GM12892 (cell line): ENCODE measurements at regions not wholly inside any gene's neighbourhood (a gene's known extent, or its start where the extent isn't known, plus 50 kb on each side); places are given as distances from the start of the nearest gene placed in this dataset.

Experiments used
- DNase-seq: peaks from one replicate; pipeline ENCODE4 v3.0.0; 2011; ENCODE audit not compliant: insufficient read length
- FAIRE-seq: peaks from 2 replicates; lab custom pipeline; 2011; peaks lifted over from hg19 to GRCh38; lab: Jason Lieb, UNC
- POLR2A ChIP-seq: IDR thresholded peaks from 2 replicates; pipeline ENCODE4 v1.6.1; 2011; ENCODE audit warnings: low read depth, low read length, control low read depth
- POLR2AphosphoS5 ChIP-seq: IDR thresholded peaks from 2 replicates; pipeline ENCODE4 v1.6.1; 2011; ENCODE audit warnings: low read depth, low read length, control low read depth
- TAF1 ChIP-seq: IDR thresholded peaks from 2 replicates; pipeline ENCODE4 v1.6.1; 2011; ENCODE audit warnings: low read depth, mild to moderate bottlenecking, control low read depth, low read length, borderline replicate concordance

DNA sequence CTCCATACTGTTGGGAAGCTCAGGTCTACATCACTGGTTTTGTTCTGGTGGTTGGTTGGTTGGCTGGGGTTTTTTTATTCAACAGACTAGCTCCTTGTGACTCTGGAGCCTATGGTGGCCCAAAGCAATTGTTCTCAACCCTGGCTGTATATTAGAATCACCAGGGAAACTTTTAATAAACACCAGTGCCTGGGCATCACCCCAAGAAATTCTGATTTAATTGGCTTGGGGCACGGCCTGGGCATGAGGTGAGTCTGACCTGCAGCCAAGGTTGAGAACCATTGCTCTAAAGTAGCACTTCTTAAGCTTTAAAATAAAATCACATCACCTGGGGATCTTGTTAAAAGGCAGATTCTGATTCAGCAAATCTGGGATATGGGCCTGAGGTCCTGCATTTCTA lies 184.1 kb downstream of the C1D start:
- TF ChIP-seq POLR2A (no peak), POLR2AphosphoS5 (no peak), TAF1 (no peak)
- FAIRE-seq = no peak

DNA sequence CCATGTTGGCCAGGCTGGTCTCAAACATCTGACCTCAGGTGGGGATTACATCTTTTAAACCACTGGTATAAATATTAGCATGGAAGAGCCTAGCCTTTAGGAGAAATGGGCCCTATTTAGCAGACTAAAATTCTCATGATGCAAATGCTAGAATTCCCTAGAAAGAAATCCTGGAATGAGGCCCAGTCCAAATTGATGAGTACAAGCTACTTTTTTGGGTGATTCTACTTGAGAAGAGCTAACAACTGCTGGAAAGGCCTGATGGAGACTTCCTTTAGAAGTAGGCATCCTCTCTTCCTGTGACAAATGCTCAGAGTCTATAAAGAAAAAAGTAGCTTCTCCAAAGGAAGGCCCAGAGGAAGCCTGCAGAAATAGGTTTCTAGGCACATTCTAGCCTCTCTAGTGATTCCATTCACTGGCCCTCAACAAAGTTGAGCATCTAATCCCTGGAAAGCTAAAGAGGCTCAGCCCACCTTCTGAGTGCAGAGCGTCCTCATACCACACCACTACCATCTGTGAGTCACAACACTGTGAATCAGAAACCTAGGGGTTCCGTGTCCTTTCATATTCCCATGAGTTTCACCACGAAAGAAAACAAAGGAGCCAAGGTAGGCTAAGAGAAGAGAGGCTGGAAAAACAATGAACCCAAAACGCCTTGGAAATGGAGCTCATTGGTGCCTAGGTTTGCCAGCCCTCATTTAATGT lies 183.1 kb downstream of the C1D start:
- FAIRE-seq (no peak), DNase-seq (no peak)

More for the DNA sequence above, 184.1 kb downstream of the C1D start:
- no peak for DNase-seq

DNA sequence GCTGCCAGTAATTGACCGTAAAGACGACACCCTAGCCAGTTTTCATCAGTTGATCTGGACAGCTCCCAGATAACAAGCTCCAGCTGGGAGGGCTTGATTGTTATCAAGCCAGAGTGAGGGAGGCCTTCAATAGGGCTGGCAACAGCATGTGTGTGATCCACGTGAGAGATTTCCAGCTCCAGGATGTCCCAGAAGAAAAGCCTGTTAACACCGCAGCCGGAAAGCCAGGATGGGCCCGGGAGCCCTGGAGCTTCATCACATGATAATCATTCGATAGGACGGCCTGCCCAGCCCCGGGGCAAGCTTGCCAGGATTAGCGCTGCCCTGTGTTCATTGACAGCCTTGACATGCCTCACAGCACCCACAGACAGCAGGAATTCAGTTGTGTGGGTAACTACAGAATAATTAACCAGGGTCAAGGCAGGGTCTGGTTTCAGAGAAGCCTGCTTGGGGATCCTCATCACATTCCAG lies 182.5 kb downstream of the C1D start:
- FAIRE-seq (no peak), DNase-seq (no peak)
- no peak for TF ChIP-seq TAF1
- no peak for TF ChIP-seq POLR2AphosphoS5
- no peak for TF ChIP-seq POLR2A

More for the DNA sequence above, 183.1 kb downstream of the C1D start:
- TF ChIP-seq POLR2AphosphoS5 = no peak
- TF ChIP-seq POLR2A = no peak
- no peak for TF ChIP-seq TAF1

DNA sequence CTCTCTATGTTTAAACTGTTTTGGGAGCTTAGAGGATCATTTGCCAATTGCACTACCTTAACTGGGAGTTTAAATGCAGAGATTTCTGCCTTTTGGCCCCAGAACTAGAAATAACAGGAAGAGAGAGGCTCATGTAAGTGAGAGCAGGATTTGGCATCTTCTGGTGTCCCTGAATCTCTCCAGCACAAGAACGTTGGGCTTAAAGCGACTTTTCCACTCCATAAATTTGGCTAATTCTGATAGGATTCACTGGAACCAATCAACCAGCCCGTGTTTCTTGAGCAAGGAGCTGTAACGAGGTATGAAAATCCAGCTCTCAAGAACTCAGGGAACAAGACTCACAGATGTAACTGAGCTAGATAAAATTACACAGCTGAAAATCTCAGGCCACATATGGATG lies 181.0 kb downstream of the C1D start:
- FAIRE-seq (no peak), DNase-seq (no peak)
- TF ChIP-seq POLR2A (no peak), TAF1 (no peak), POLR2AphosphoS5 (no peak)

DNA sequence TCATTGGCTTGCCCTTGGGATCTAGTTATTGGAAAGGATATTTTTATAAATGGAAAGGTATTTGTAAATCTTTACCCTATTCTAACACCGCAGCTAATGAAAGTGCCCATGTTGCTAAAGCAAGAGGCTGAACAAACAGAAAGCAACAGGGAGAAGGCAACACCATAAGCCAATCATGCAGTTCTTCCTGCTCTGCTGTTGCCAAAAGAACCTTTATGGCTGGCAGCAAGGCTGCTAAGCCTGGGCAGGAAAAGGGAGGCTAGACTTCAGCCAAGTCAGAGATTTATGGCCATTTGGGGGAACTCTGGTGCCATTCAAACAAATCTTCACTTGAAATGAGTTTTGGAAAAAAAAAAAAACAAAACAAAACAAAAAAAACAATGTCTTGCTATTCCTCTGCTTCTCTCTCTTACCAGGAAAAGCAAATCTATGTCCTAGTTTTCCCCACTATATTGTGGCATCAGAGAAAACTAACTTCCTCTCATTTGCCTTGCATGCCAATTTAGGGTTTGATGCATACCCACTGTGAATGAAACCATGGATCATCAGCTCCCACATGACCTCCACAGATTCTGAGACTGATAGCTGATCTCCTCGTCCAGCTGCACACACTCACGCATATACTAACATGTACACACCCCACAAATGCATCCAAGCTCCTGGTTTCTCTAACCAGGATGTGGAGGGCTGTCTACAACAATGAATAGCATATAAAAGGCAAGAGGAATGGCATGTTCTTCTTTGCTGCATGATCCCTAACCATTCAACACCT lies 179.3 kb downstream of the C1D start:
- DNase-seq (no peak), FAIRE-seq (no peak)
- no peak for TF ChIP-seq TAF1

DNA sequence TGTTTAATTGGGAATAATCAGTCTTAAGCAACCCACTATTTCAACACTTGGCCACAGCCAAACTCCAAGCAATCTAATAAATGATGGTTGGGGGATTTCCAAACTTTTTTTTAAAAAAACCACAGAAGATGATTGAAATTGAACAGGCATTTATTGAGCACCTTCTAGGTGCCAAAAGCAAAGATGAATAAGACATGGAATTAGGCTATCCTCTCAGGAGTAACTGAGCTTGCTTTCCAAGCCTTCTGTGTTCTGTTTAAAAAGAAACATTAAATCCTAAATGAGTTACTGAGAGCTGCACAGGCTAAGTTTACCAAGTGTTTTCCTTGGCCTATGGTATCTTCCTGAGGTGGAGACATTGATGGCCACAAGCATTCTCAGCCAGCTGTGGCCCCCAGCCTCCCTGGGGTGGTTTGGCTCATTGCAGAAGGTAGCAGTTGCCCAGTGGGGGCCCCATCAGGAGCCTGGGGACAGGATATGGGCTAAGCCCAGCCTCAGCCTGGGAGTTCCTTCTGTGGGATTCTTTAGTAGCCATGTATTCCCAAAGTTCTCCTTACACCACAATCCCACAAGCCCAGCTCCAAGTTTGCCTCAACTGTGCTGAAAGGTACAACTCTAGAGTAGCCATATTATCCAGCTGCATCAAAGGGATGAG lies 174.3 kb downstream of the C1D start:
- TF ChIP-seq TAF1 = no peak
- TF ChIP-seq POLR2AphosphoS5 = no peak
- TF ChIP-seq POLR2A = no peak
- FAIRE-seq (no peak), DNase-seq (no peak)

DNA sequence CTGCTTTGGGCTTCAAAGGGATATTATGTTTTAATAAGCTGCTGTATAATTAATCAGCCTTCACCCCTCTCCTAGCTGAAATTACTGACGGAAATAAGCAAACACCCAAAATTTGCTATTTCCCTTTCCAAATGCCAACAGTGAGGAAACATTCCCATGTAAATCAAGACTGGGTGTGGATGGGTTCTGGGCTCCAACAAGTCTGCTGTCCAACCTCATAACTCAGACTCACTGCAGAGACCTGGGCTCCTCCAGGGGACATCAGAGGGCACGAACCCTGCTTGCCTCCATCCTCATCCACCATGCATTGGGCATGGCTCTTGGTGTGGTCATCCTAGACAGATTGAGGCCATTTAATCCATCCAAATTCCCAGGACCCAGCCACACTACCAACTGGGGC lies 173.7 kb downstream of the C1D start:
- TF ChIP-seq TAF1 (no peak), POLR2A (no peak), POLR2AphosphoS5 (no peak)
- DNase-seq (no peak), FAIRE-seq (no peak)

DNA sequence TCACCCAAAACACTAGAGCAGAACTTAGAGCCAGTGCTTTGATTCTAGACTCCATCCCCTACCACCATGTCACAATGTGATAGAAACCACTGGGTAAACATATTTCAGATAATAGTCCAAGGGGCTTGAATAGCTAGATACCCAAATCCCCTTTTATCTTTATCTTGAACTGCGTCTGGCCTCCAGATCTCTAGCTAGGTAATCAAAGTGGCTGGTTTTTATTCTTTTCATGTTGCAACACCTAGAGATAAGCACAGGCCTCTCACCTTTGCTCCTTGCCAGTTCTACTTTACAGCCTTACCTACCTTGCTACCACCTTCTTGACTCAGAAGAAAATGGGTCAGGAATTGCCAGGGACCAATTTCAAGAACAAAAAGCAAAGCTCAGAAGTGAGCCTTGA lies 171.2 kb downstream of the C1D start:
- TF ChIP-seq POLR2AphosphoS5 (no peak), POLR2A (no peak), TAF1 (no peak)
- no peak for FAIRE-seq
- no peak for DNase-seq

DNA sequence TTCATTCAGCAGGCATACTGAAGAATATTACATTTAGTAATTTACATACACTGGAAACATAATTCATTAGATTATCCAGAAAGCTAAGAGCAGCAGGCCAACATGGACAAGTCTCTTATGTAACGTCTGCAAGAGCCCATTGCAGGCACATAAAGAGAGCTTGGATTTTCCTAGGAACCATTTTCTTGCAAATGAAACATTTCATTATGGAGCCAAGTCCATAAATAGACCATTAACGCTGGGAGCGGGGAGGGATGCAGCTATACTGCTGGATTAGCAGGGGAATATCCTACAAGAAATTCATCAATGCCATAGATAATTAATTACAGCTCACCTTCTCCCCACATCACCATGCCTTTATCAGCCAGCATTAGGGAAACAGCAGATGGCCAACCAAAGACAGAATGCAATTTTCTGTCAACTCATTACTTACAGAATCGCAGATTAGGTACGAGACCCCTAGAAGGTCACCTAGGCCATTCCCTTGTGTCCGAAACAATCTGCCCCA lies 170.4 kb downstream of the C1D start:
- FAIRE-seq = no peak
- no peak for DNase-seq
- TF ChIP-seq POLR2A (no peak), POLR2AphosphoS5 (no peak), TAF1 (no peak)

DNA sequence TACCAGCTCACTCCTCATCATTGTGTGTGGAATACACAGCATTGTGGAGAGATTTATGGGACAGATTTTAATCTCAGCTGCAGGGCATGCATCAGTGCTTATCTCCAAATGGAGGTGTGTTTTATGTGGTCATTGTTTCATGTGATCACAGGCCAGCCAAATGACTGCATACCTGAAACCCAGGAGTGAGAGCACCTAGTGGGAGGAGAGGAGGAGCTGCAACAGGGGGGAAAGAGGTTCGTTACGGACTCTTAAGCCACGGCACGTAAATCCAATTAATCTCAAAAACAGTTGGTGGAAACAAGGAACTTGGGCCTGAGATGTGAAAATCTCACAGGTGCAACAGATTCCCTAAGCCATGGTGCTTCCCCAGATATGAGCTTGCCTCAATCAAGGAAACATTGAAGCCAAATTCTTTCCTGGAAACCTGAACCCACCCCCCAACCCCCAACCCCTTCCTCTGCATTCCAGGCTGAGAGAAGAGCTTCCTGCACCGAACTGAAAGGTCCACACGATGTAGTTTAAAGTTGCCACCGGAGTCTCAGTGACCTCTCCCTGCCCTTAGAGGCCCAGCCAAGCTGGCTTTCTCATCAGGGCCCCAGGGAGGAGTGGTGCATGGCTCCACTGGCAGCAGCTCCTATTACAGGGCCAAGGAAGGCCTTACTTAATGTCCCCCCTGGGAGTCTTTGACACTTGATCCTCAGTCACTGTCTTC lies 167.4 kb downstream of the C1D start:
- FAIRE-seq (no peak), DNase-seq (no peak)

DNA sequence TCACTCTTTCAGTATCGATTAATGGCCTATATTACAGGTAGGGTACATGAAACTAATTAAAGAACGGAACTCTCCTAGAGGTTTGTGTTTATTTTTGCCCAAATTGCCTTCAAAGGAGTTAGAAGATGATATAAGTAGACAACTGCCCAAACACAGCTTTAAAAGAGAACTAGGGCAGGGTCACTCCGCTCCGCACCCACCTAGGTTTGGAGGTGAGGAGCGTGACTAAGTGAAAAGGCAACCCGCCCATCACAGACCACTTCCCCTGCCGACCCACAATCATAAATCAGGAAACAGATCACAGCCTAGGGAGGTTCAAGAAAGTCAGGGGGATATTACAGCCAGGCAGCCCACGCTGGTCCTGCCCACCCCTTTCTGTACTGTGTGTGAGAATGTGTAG lies 166.7 kb downstream of the C1D start:
- no peak for FAIRE-seq

More for the DNA sequence above, 167.4 kb downstream of the C1D start:
- TF ChIP-seq POLR2A = no peak
- no peak for TF ChIP-seq TAF1

More for the DNA sequence above, 166.7 kb downstream of the C1D start:
- no peak for TF ChIP-seq TAF1
- TF ChIP-seq POLR2AphosphoS5 = no peak
- TF ChIP-seq POLR2A = no peak
- no peak for DNase-seq
